LNCaP clone FGC (cell line): ENCODE measurements at regions not wholly inside any gene's neighbourhood (a gene's known extent, or its start where the extent isn't known, plus 50 kb on each side); places are given as distances from the start of the nearest gene placed in this dataset.

Source experiments
- DNase-seq: peaks from one replicate; pipeline ENCODE4 v3.0.0-alpha.2; 2011; ENCODE audit warnings: low read depth
- H3K4me3 ChIP-seq: 2 replicates; pipeline ENCODE4 v1.5.1; 2011; ENCODE audit warnings: mild to moderate bottlenecking, low read depth, low read length, control low read depth
- TF ChIP-seq, protein P1 (sequence below): IDR thresholded peaks from 2 replicates; pipeline ENCODE4 v1.5.1; 2012; ENCODE audit warnings: mild to moderate bottlenecking; ENCODE audit not compliant: control insufficient read depth, insufficient read depth; ENCODE audit errors: extremely low read depth

DNA sequence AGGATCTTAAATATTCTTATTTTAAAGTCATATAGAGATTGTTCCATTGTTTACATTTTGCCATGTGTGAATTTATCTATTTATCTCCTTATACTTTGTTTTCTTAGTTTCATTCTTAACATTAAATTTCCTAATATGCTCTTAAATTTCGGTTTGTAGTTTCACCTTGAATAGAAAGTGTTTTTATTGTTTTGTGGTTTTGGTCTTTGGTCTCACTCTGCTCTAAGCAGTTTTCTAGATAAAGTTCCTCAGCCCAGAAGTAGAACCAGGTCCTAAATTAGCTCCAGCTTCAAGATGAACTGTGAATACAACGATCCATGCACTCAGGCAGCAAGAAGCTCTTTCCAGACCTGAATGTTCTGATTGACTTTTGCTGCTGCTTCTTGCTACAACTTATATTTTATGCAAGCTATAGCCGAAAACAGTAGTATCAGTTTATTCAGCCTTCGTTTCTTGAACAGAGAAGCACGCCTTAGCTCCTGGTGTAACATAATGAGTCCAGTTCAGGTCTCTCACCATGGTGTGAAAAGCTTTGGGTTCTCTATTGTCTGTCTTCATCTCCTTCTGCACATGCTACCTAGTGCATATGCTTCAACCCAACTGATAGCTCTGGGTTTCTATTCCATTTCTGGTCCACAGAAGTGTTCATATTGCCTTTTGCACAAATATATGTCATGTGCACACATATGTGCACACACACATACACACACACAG is 95.3 kb downstream of the SEM1 start:
- no peak for DNase-seq
- TF ChIP-seq, protein P1, sequence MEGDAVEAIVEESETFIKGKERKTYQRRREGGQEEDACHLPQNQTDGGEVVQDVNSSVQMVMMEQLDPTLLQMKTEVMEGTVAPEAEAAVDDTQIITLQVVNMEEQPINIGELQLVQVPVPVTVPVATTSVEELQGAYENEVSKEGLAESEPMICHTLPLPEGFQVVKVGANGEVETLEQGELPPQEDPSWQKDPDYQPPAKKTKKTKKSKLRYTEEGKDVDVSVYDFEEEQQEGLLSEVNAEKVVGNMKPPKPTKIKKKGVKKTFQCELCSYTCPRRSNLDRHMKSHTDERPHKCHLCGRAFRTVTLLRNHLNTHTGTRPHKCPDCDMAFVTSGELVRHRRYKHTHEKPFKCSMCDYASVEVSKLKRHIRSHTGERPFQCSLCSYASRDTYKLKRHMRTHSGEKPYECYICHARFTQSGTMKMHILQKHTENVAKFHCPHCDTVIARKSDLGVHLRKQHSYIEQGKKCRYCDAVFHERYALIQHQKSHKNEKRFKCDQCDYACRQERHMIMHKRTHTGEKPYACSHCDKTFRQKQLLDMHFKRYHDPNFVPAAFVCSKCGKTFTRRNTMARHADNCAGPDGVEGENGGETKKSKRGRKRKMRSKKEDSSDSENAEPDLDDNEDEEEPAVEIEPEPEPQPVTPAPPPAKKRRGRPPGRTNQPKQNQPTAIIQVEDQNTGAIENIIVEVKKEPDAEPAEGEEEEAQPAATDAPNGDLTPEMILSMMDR = no peak
- H3K4me3 ChIP-seq = no peak overlapping the region

DNA sequence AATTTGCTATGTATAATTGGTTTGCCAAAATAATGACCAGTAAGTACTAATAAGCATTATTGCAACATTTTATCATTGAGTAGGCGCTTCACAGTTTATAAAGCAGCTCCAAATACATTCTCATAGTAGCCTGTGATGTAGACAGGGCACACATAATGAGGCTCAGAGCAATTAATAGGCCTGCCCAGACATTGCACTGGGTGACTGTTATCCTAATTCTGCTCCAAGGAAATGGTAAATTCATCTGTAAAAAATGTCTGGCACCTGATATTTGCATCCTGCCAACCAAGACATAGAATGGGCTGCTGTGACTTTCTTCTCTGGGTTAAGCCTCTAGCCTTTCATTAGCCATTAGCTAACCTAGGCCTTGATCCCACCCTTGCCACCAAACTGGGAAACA is 97.6 kb downstream of the SEM1 start:
- H3K4me3 ChIP-seq = no peak overlapping the region
- no peak for DNase-seq
- TF ChIP-seq, protein P1 = no peak

DNA sequence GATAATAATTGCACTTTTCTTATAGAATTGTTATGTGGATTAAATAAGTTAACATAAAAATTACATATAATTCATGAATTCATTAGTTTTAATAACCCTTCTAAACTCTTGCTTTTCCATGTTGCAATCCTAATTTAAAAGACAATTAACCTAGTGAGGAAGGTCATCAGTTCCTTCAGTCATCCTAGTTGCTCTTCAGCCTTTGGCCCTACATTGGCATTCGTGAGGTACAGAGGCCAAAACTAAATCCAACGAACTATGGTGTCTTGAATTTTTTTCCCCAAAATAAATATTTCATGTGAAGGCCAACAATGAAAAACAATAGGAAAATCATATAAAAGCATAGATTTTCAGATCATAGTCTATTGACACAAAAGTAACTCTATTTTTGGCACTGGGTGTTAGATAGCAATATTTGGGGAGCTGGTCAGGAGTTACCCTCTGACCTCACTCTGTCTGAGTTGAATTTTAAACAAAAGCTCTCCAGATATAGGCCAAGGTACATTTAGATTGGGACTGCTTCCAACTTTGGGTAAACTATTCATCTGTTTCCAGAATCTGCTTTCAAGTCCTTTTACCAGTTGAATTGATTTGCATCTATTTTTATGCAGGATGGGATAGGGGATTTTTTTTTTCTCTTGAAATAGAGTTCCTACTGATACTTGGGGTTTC is 104.5 kb downstream of the SEM1 start:
- no peak for DNase-seq
- TF ChIP-seq, protein P1 = no peak
- no peak overlapping the region for H3K4me3 ChIP-seq

DNA sequence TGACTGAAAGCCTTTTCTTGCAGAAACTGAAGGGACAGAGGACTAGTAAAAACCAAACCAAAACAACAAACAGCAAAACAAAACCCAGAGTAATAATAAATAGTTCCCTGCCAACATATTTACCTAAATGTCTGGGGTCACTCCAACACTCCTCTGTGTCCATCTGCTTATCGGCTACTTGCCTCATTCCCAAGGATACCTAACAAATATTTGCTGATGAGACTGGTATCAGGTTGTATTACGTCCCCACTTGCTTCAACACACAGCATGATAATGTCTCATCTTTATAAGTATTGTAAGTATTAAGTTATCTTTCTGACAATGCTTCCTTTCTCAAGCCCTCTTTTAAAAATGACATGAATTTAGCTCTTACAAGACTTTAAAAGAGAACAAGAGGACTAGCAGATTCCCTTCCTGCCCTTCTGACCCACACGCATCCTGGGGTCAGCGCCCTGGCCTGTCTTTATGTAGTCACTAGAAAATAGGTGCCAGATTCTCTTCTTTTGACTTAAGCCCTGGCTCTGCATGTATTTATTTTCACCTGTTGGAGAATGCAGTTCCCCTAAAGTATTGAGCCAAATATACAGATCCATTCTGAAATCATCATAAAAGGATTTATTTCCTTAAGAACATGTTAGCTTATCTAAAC is 110.2 kb downstream of the SEM1 start:
- DNase-seq = no peak
- TF ChIP-seq, protein P1 = no peak

DNA sequence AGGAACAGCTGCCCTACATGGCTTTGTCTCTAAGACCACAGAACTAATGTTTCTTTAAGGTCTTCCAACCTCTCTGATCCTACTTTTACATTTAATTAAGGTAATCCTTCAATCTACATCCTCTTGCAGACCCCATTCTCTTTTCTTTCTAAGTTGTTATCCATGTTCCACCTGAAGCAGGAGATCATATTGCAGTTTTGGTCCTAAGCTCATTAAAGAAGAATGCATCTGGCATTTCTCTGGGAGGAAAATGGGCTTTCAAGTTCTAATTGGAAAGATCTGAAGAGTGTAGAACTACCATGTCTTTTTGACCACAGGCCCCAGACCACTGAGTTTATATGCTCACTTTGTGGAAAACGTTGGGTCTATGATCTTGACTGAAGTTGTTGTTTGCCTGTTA is 111.2 kb downstream of the SEM1 start:
- no peak overlapping the region for H3K4me3 ChIP-seq
- no peak for DNase-seq
- TF ChIP-seq, protein P1 = no peak

More for the DNA sequence above, 110.2 kb downstream of the SEM1 start:
- H3K4me3 ChIP-seq = no peak overlapping the region

DNA sequence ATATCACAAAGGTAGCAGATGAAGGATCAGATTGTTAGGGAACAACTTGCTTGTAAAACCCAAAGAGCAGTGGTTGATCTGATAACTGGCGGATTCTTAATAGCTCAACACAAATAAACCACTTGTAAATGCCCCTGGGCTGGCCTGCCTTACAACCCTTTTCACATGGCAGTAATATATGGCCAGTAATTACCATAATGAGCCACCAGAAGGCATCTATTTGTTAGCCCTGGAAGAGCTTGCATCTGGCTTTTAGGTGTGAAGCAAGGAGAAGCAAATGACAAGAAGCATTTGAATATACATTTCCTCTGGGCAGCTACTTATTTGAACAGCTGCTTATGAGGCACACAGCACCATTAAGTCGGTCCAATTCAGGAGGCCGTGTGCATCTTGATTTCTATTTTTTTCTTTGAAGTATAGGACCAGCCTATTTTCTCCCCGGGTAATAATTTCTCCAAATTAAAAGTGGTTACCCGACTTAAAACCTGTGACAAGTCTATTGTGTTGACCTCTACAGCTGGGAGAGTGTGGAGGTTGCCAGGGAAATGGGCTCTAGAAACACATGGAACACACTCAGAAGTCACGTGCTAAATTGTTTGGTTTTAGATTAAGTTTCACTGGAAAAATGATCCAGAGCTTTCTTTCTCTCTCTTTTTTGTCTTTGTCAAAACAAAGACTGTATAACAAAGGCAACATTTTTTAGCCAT is 113.4 kb downstream of the SEM1 start:
- peak; percentile 96 for DNase-seq
- H3K4me3 ChIP-seq = no peak overlapping the region
- TF ChIP-seq, protein P1 = peak; percentile 62
